K562 (cell line): ENCODE measurements at regions not wholly inside any gene's neighbourhood (a gene's known extent, or its start where the extent isn't known, plus 50 kb on each side); places are given as distances from the start of the nearest gene placed in this dataset.

Source experiments
- ATAC-seq: fragments of 200-7000 bp; cut with Tn5 transposase; 3 replicates; pipeline ENCODE4 v1.9.1; 2020; ENCODE audit warnings: moderate library complexity
- BruUV-seq: library from RNA; stranded (reverse); fragments of 400-500 nt; replicated peaks from 2 replicates; lab custom pipeline; 2021; lab: Mats Ljungman, UMichigan
- CTCF ChIA-PET: fragments of 300-600 bp; formaldehyde crosslinking; extraction: SDS; loops from one replicate; lab custom pipeline; 2021; ENCODE audit warnings: low intra/inter-chr PET ratio; lab: Yijun Ruan, JAX
- POLR2A ChIA-PET: fragments of 300-600, 350-650 bp; sonication (Branson Sonifier 250); formaldehyde crosslinking; extraction: SDS; loops from one replicate; lab custom pipeline; 2021; ENCODE audit warnings: antibody characterized with exemption, inconsistent platforms; lab: Yijun Ruan, JAX
- DNase-seq, 4 experiments: peaks; one replicate each; pipeline versions ENCODE4 v3.0.0 to v3.0.0-alpha.2; 2011 to 2018; ENCODE audit warnings: low spot score in 3 of 4, mixed read lengths in 3 of 4; ENCODE audit errors: extremely low read depth in 1 of 4
- FAIRE-seq: peaks from 2 replicates; lab custom pipeline; 2011; peaks lifted over from hg19 to GRCh38; lab: Jason Lieb, UNC
- H2AFZ ChIP-seq: 2 replicates; pipeline ENCODE4 v1.6.0; 2011; ENCODE audit warnings: low read depth, low read length, control low read depth, inconsistent platforms
- H3K27ac ChIP-seq: fragments of 200-600 bp; 3 replicates; pipeline ENCODE4 v1.8.0; 2011; ENCODE audit warnings: low read depth, mild to moderate bottlenecking, control low read depth, inconsistent platforms, low read length, moderate library complexity, mixed read lengths; ENCODE audit errors: extremely low read depth
- H3K27me3 ChIP-seq, 2 experiments: fragments of 300-600 bp in 1 of 2; 2 replicates in 1 of 2; 3 replicates in 1 of 2; pipeline versions ENCODE4 v1.6.0 to v1.8.0; 2011; ENCODE audit warnings: inconsistent platforms in 2 of 2, low read length in 2 of 2, mild to moderate bottlenecking in 1 of 2, mixed read lengths in 1 of 2, moderate library complexity in 1 of 2; ENCODE audit not compliant: control insufficient read depth in 2 of 2, insufficient read depth in 2 of 2
- H3K36me3 ChIP-seq: fragments of 300-600 bp; 3 replicates; pipeline ENCODE4 v1.8.0; 2011; ENCODE audit warnings: mild to moderate bottlenecking, low read length, inconsistent platforms; ENCODE audit not compliant: control insufficient read depth, insufficient read depth
- H3K4me1 ChIP-seq, 2 experiments: fragments of 200-600 bp in 1 of 2; replicated peaks in 1 of 2; 2 replicates in 1 of 2; 3 replicates in 1 of 2; pipeline versions ENCODE4 v1.5.1 to v1.8.0; 2011; ENCODE audit warnings: inconsistent platforms in 2 of 2, low read length in 2 of 2, mild to moderate bottlenecking in 1 of 2, mixed read lengths in 1 of 2, moderate library complexity in 1 of 2; ENCODE audit not compliant: control insufficient read depth in 2 of 2, insufficient read depth in 2 of 2
- H3K4me2 ChIP-seq: 2 replicates; pipeline ENCODE4 v1.6.1; 2011; ENCODE audit warnings: low read length, control low read depth, inconsistent platforms, mixed read lengths; ENCODE audit not compliant: insufficient read depth
- H3K4me3 ChIP-seq: fragments of 200-600 bp; sonication (generic), shearing (Covaris generic); 2 replicates; pipeline ENCODE4 v1.5.1; 2016; ENCODE audit warnings: control low read depth, inconsistent platforms
- H3K79me2 ChIP-seq: fragments of 200-600 bp; 3 replicates; pipeline ENCODE4 v1.8.0; 2011; ENCODE audit warnings: low read length, inconsistent platforms; ENCODE audit not compliant: control insufficient read depth, insufficient read depth
- H3K9ac ChIP-seq, 2 experiments: 2 replicates each; pipeline versions ENCODE4 v1.6.0 to v1.6.1; 2011; ENCODE audit warnings: low read depth in 2 of 2, low read length in 2 of 2, control low read depth in 1 of 2, inconsistent platforms in 1 of 2, mild to moderate bottlenecking in 1 of 2, mixed read lengths in 1 of 2; ENCODE audit not compliant: insufficient read depth in 1 of 2
- H3K9me1 ChIP-seq: one replicate; pipeline ENCODE4 v1.6.0; 2011; ENCODE audit warnings: inconsistent platforms, mild to moderate bottlenecking, low read length, moderate library complexity; ENCODE audit not compliant: control insufficient read depth, insufficient read depth
- H3K9me3 ChIP-seq: replicated peaks from 2 replicates; pipeline ENCODE4 v1.5.1; 2011; ENCODE audit warnings: low read depth, low read length, inconsistent platforms; ENCODE audit not compliant: control insufficient read depth, insufficient read depth
- H4K20me1 ChIP-seq: replicated peaks from 2 replicates; pipeline ENCODE4 v1.6.1; 2011; ENCODE audit warnings: low read length, inconsistent platforms, mixed read lengths; ENCODE audit not compliant: control insufficient read depth, insufficient read depth
- ARNT ChIP-seq, 2 experiments: fragments of 450-650 bp; IDR thresholded peaks; 2 replicates each; pipeline ENCODE4 v1.6.1; 2016; ENCODE audit warnings: mild to moderate bottlenecking in 1 of 2
- BHLHE40 ChIP-seq: IDR thresholded peaks from 2 replicates; pipeline ENCODE4 v1.6.1; 2011; ENCODE audit warnings: low read length, improper control_type of control experiment
- CBFA2T3 ChIP-seq: fragments of 450-650 bp; IDR thresholded peaks from 2 replicates; pipeline ENCODE4 v1.6.1; 2017
- EHMT2 ChIP-seq: fragments of 450-650 bp; IDR thresholded peaks from 2 replicates; pipeline ENCODE4 v1.6.1; 2018; ENCODE audit warnings: antibody characterized with exemption
- ELF1 ChIP-seq: fragments of 200-800 bp; sonication (Bioruptor generic); IDR thresholded peaks from 2 replicates; pipeline ENCODE4 v1.6.1; 2016; ENCODE audit warnings: missing genetic modification characterization, missing compliant biosample characterization
- ELK3 ChIP-seq: fragments of 450-650 bp; formaldehyde crosslinking; IDR thresholded peaks from 2 replicates; pipeline ENCODE4 v1.4.0; 2020; ENCODE audit warnings: mild to moderate bottlenecking
- FOSL1 ChIP-seq: fragments of 200-800 bp; sonication (Bioruptor generic); conservative IDR thresholded peaks from 2 replicates; pipeline ENCODE4 v1.6.1; 2016; ENCODE audit warnings: missing genetic modification characterization, missing compliant biosample characterization
- FOXJ3 ChIP-seq: sonication (generic); formaldehyde crosslinking; IDR thresholded peaks from 2 replicates; pipeline ENCODE4 v1.4.0; 2020; ENCODE audit warnings: mild to moderate bottlenecking, missing genetic modification reagents
- GATAD2B ChIP-seq: fragments of 450-650 bp; IDR thresholded peaks from 2 replicates; pipeline ENCODE4 v1.6.1; 2017; ENCODE audit warnings: mild to moderate bottlenecking, borderline replicate concordance
- KDM4B ChIP-seq, 2 experiments: fragments of 450-650 bp in 1 of 2; sonication (generic) in 1 of 2; IDR thresholded peaks; 2 replicates each; pipeline ENCODE4 v1.6.1; 2016 to 2017; ENCODE audit warnings: borderline replicate concordance in 2 of 2, antibody characterized with exemption in 1 of 2, low read depth in 1 of 2, mild to moderate bottlenecking in 1 of 2
- MCM7 ChIP-seq, 2 experiments: fragments of 450-650 bp; IDR thresholded peaks; 2 replicates each; pipeline ENCODE4 v1.6.1; 2016 to 2018
- NELFE ChIP-seq: IDR thresholded peaks from 2 replicates; pipeline ENCODE4 v1.6.1; 2011; ENCODE audit warnings: mild to moderate bottlenecking; ENCODE audit not compliant: insufficient read depth, insufficient read length
- RHOXF2B ChIP-seq: fragments of 250-450 bp; sonication (Bioruptor Pico); conservative IDR thresholded peaks from 2 replicates; pipeline ENCODE4 v1.5.1; 2021
- ZBTB17 ChIP-seq: fragments of 450-650 bp; formaldehyde crosslinking; IDR thresholded peaks from 2 replicates; pipeline ENCODE4 v1.4.0; 2020; ENCODE audit warnings: mild to moderate bottlenecking
- ZNF274 ChIP-seq: IDR thresholded peaks from 2 replicates; pipeline ENCODE4 v1.6.1; 2011; ENCODE audit warnings: low read depth, mild to moderate bottlenecking, low read length, moderate library complexity, borderline replicate concordance
- ZNF668 ChIP-seq: fragments of 250-450 bp; sonication (Bioruptor Pico); IDR thresholded peaks from 2 replicates; pipeline ENCODE4 v1.8.0; 2022; ENCODE audit warnings: mild to moderate bottlenecking, inconsistent platforms
- ZNF785 ChIP-seq: fragments of 250-450 bp; sonication (Bioruptor Pico); IDR thresholded peaks from 2 replicates; pipeline ENCODE4 v1.4.0; 2020; ENCODE audit warnings: mild to moderate bottlenecking
- WGBS: fragments of 100-300 bp; shearing (Covaris generic); methylation state at CpG from one replicate; pipeline ENCODE4 v1.1.6; 2016; ENCODE audit warnings: low coverage, mixed read lengths; ENCODE audit not compliant: insufficient coverage; ENCODE audit errors: missing lambda C conversion rate; 5-methylcytosine and 5-hydroxymethylcytosine counted together
- in situ Hi-C: fragments of 300-500 bp; cut with MboI; formaldehyde crosslinking; loops from 4 replicates; pipeline ENCODE4 v1.15.0; 2018; ENCODE audit warnings: inconsistent platforms, mixed read lengths
- intact Hi-C: fragments of 100-400 bp; cut with micrococcal nuclease; formaldehyde crosslinking; loops from 2 replicates; pipeline ENCODE4 v1.14.2; 2022
- TF ChIP-seq, protein P1 (sequence below): fragments of 450-650 bp; IDR thresholded peaks from one replicate; pipeline ENCODE4 v1.6.1; 2018; ENCODE audit warnings: mild to moderate bottlenecking, moderate library complexity; ENCODE audit not compliant: partially characterized antibody

DNA sequence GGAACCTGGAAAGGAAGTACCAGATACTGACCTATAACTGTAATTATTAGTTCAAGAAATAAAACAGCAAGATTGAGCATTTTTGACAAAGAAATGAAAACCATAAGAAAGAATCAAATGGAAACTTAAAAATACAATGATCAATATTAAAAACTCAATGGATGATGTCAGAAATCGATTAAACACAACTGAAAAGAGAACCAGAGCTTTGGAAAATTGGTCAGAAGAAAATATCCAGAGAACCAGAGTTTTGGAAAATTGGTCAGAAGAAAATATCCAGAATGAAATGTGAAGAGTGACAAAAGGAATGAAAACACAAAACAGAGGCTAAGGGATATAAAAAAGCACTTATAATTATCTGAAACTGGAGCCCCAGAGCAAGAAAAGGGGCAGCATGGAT is 438.6 kb downstream of the AJAP1 start:
- ChIA-PET CTCF (no interaction called here), POLR2A (no interaction called here)
- DNase-seq (no peak), FAIRE-seq (no peak), ATAC-seq (no peak)
- Histone ChIP-seq H4K20me1 (no peaks in the 10 kb centered on the region), H3K36me3 (no peaks in the 10 kb centered on the region), H2AFZ (no peak overlapping the region), H3K9me3 (no peaks in the 10 kb centered on the region), H3K4me2 (no peak overlapping the region), H3K9ac (no peak overlapping the region), H3K4me1 (no peaks in the 10 kb centered on the region), H3K4me3 (no peak overlapping the region), H3K9me1 (no peaks in the 10 kb centered on the region), H3K27me3 (no peaks in the 10 kb centered on the region), H3K79me2 (no peaks in the 10 kb centered on the region)
- intact Hi-C loops, result no loop called here
- BruUV-seq, result no TSS peak
- WGBS, result 0% methylated on average over 1 of the region's 1 CpG
- TF ChIP-seq BHLHE40 (no peak), ZBTB17 (CRISPR knock-in tag) (no peak), ELF1 (tag) (no peak), ELK3 (CRISPR knock-in tag) (no peak), EHMT2 (no peak)
- TF ChIP-seq, all 486 proteins: peak for 0
- in situ Hi-C loops, result no loop called here
- no peak overlapping the region for H3K27ac ChIP-seq

- H3K27me3 ChIP-seq, result no peaks in the 10 kb centered on the region
- H3K27ac ChIP-seq, result no peak overlapping the region
- no peaks in the 10 kb centered on the region for H3K4me1 ChIP-seq
- H2AFZ ChIP-seq, result no peak overlapping the region
- H3K4me3 ChIP-seq, result no peak overlapping the region
- no peak for DNase-seq
- in situ Hi-C loops (no loop called here), intact Hi-C loops (no loop called here)
- no peaks in the 10 kb centered on the region for H3K36me3 ChIP-seq
- no peaks in the 10 kb centered on the region for H3K9me1 ChIP-seq
- H3K9ac ChIP-seq, result no peak overlapping the region
- H3K79me2 ChIP-seq, result no peaks in the 10 kb centered on the region
- no peak overlapping the region for H3K4me2 ChIP-seq
- H4K20me1 ChIP-seq, result no peaks in the 10 kb centered on the region
- ATAC-seq, result no peak
- ChIA-PET CTCF (no interaction called here), POLR2A (no interaction called here)
- FAIRE-seq, result no peak
- BruUV-seq, result no TSS peak
- WGBS, result 0% methylated on average over 4 of the region's 4 CpGs
- H3K9me3 ChIP-seq, result no peaks in the 10 kb centered on the region
- TF ChIP-seq FOSL1 (tag) (no peak), ZNF668 (CRISPR knock-in tag) (no peak), KDM4B (IDR thresholded peaks at IDR 0.05; ENCODE audit: borderline replicate concordance in 2 of 2, low read depth in 1 of 2) (no peak), ZNF274 (no peak), CBFA2T3 (no peak), ARNT (IDR thresholded peaks at IDR 0.05) (no peak), GATAD2B (no peak), NELFE (no peak), ZNF785 (CRISPR knock-in tag) (no peak), MCM7 (IDR thresholded peaks at IDR 0.05) (no peak), FOXJ3 (no peak), RHOXF2B (CRISPR knock-in tag) (no peak)
- TF ChIP-seq, protein P1, sequence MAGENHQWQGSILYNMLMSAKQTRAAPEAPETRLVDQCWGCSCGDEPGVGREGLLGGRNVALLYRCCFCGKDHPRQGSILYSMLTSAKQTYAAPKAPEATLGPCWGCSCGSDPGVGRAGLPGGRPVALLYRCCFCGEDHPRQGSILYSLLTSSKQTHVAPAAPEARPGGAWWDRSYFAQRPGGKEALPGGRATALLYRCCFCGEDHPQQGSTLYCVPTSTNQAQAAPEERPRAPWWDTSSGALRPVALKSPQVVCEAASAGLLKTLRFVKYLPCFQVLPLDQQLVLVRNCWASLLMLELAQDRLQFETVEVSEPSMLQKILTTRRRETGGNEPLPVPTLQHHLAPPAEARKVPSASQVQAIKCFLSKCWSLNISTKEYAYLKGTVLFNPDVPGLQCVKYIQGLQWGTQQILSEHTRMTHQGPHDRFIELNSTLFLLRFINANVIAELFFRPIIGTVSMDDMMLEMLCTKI, result no peak
These were observed 430.3 kb downstream of the AJAP1 start for GRCh38 chr1:5084676-5085075.
